GM12878 (cell line): ENCODE measurements at regions not wholly inside any gene's neighbourhood (a gene's known extent, or its start where the extent isn't known, plus 50 kb on each side); places are given as distances from the start of the nearest gene placed in this dataset.

Experiments
- ATAC-seq: fragments of 200-7000 bp; cut with Tn5 transposase; 3 replicates; pipeline ENCODE4 v1.9.1; 2020; ENCODE audit warnings: mild to moderate bottlenecking, moderate library complexity
- BruUV-seq: library from RNA; stranded (reverse); fragments of 400-500 nt; replicated peaks from 2 replicates; lab custom pipeline; 2021; lab: Mats Ljungman, UMichigan
- CTCF ChIA-PET: fragments of 300-600 bp; sonication (Branson Sonifier 250); formaldehyde crosslinking; extraction: SDS; loops from one replicate; lab custom pipeline; 2021; ENCODE audit warnings: inconsistent platforms; lab: Yijun Ruan, JAX
- POLR2A ChIA-PET: fragments of 350-600 bp; formaldehyde crosslinking; extraction: SDS; loops from one replicate; lab custom pipeline; 2021; ENCODE audit warnings: inconsistent platforms; lab: Charles Lee
- RAD21 ChIA-PET: fragments of 300-600 bp; sonication (Branson Sonifier 250); formaldehyde crosslinking; loops from one replicate; lab custom pipeline; 2023; ENCODE audit warnings: antibody characterized with exemption; ENCODE audit not compliant: unreplicated experiment; lab: Charles Lee
- SMC1A ChIA-PET: fragments of 300-600 bp; sonication (Branson Sonifier 250); formaldehyde crosslinking; loops from one replicate; lab custom pipeline; 2023; ENCODE audit not compliant: unreplicated experiment, uncharacterized antibody; lab: Charles Lee
- DNase-seq: peaks from one replicate; pipeline ENCODE4 v3.0.0-alpha.2; 2011; ENCODE audit warnings: low read depth, low spot score
- FAIRE-seq: peaks from 3 replicates; lab custom pipeline; 2011; peaks lifted over from hg19 to GRCh38; lab: Jason Lieb, UNC
- H2AFZ ChIP-seq: 2 replicates; pipeline ENCODE4 v1.6.0; 2011; ENCODE audit warnings: low read depth, low read length, control low read depth; ENCODE audit not compliant: control insufficient read depth
- H3K27ac ChIP-seq: 2 replicates; pipeline ENCODE4 v1.5.1; 2011; ENCODE audit warnings: control low read depth; ENCODE audit not compliant: control insufficient read depth, insufficient read depth
- H3K27me3 ChIP-seq, 2 experiments: replicated peaks in 1 of 2; 2 replicates each; pipeline versions ENCODE4 v1.6.0 to v1.6.1; 2011; ENCODE audit warnings: low read length in 1 of 2; ENCODE audit not compliant: control insufficient read depth in 2 of 2, insufficient read depth in 2 of 2
- H3K36me3 ChIP-seq, 2 experiments: 2 replicates each; pipeline ENCODE4 v1.5.1; 2011; ENCODE audit warnings: low read length in 1 of 2; ENCODE audit not compliant: control insufficient read depth in 2 of 2, insufficient read depth in 2 of 2
- H3K4me1 ChIP-seq: 2 replicates; pipeline ENCODE4 v1.6.1; 2011; ENCODE audit warnings: mild to moderate bottlenecking, low read length, moderate library complexity, mixed read lengths; ENCODE audit not compliant: control insufficient read depth, insufficient read depth
- H3K4me2 ChIP-seq: 2 replicates; pipeline ENCODE4 v1.6.0; 2011; ENCODE audit warnings: control low read depth; ENCODE audit not compliant: control insufficient read depth, insufficient read depth
- H3K4me3 ChIP-seq: fragments of 200-600 bp; sonication (generic); 2 replicates; pipeline ENCODE4 v1.5.1; 2016
- H3K79me2 ChIP-seq: 2 replicates; pipeline ENCODE4 v1.6.0; 2011; ENCODE audit warnings: low read length; ENCODE audit not compliant: control insufficient read depth, insufficient read depth
- H3K9ac ChIP-seq: 2 replicates; pipeline ENCODE4 v1.8.0; 2011; ENCODE audit warnings: low read length, control low read depth, mixed read lengths; ENCODE audit not compliant: control insufficient read depth, insufficient read depth
- H3K9me3 ChIP-seq: replicated peaks from 3 replicates; pipeline ENCODE4 v1.5.1; 2011; ENCODE audit warnings: mild to moderate bottlenecking, low read length; ENCODE audit not compliant: control insufficient read depth, insufficient read depth
- H4K20me1 ChIP-seq: 2 replicates; pipeline ENCODE4 v1.6.0; 2011; ENCODE audit not compliant: control insufficient read depth, insufficient read depth
- KAT2A ChIP-seq: conservative IDR thresholded peaks from 2 replicates; pipeline ENCODE4 v1.6.1; 2011; ENCODE audit warnings: low read depth, low read length; ENCODE audit not compliant: control insufficient read depth
- NKRF ChIP-seq: fragments of 450-650 bp; conservative IDR thresholded peaks from 2 replicates; pipeline ENCODE4 v1.6.1; 2017; ENCODE audit warnings: mild to moderate bottlenecking, moderate library complexity
- WGBS: methylation state at CpG from one replicate; pipeline ENCODE4 v1.1.6; 2016; ENCODE audit warnings: low lambda C conversion rate; ENCODE audit not compliant: insufficient replicate concordance, insufficient coverage; ENCODE audit errors: missing lambda C conversion rate; 5-methylcytosine and 5-hydroxymethylcytosine counted together
- in situ Hi-C: fragments of 300-500 bp; cut with MboI; formaldehyde crosslinking; loops from 9 replicates; pipeline ENCODE4 v1.14.3; 2018; ENCODE audit warnings: mixed read lengths
- intact Hi-C: fragments of 100-400 bp; cut with micrococcal nuclease; formaldehyde crosslinking; loops from one replicate; pipeline ENCODE4 v1.14.2; 2022; ENCODE audit not compliant: unreplicated experiment

GRCh38 chr2:8039732-8040131 lies 642.1 kb upstream of the ID2 start (continued):
- no peak for TF ChIP-seq NKRF
- TF ChIP-seq, all 136 proteins: peak for 0

GRCh38 chr2:8043295-8043694 lies 638.6 kb upstream of the ID2 start:
- 34% methylated on average over 4 of the region's 4 CpGs for WGBS
- intact Hi-C loops = no loop called here
- H3K9me3 ChIP-seq = peaks cover 6% of the 10 kb centered on the region; the same call in 2 of the 3 replicates
- H3K4me1 ChIP-seq = no peaks in the 10 kb centered on the region
- no peak overlapping the region for H2AFZ ChIP-seq
- no TSS peak for BruUV-seq
- no peaks in the 10 kb centered on the region for H3K79me2 ChIP-seq
- SMC1A ChIA-PET = interaction anchor here (1.6 kb wide), 1 partner anchor 8 kb away, joined by 4 read pairs; no protein-coding TSS in a partner anchor
- H4K20me1 ChIP-seq = no peaks in the 10 kb centered on the region
- no peaks in the 10 kb centered on the region for H3K36me3 ChIP-seq
- CTCF ChIA-PET = no interaction called here
- DNase-seq (no peak), ATAC-seq (no peak), FAIRE-seq (no peak)
- H3K4me2 ChIP-seq = no peak overlapping the region
- in situ Hi-C loops = no loop called here
- H3K27me3 ChIP-seq = no peaks in the 10 kb centered on the region
- no peak overlapping the region for H3K9ac ChIP-seq
- no peak overlapping the region for H3K4me3 ChIP-seq
- RAD21 ChIA-PET = no interaction called here
- POLR2A ChIA-PET = no interaction called here
- H3K27ac ChIP-seq = no peak overlapping the region
- no peak for TF ChIP-seq KAT2A
